Erythroblast (primary cell): ENCODE measurements at regions not wholly inside any gene's neighbourhood (a gene's known extent, or its start where the extent isn't known, plus 50 kb on each side); places are given as distances from the start of the nearest gene placed in this dataset.

ENCODE experiments used
- GATA1 ChIP-seq: IDR thresholded peaks from 2 replicates; pipeline ENCODE4 v1.6.1; 2011; ENCODE audit warnings: low read depth, mild to moderate bottlenecking, control low read depth, low read length, moderate library complexity
- POLR2A ChIP-seq: IDR thresholded peaks from 2 replicates; pipeline ENCODE4 v1.6.1; 2011; ENCODE audit warnings: mild to moderate bottlenecking, low read length

GRCh38 chr22:47633111-47633510 is 870.7 kb downstream of the TBC1D22A start:
- TF ChIP-seq POLR2A (no peak), GATA1 (no peak)
